IPS DF 19.7 (cell line): ENCODE measurements at regions not wholly inside any gene's neighbourhood (a gene's known extent, or its start where the extent isn't known, plus 50 kb on each side); places are given as distances from the start of the nearest gene placed in this dataset.
A peak's percentile ranks its signal among the peaks of the same experiment; 100 is the strongest.
"Not testable (repeated sequence)": the region's sequence is repeated elsewhere in the genome, so short reads cannot be mapped to it uniquely, and the experiment has no call there.

Experiments
- DNase-seq: peaks from one replicate; pipeline ENCODE4 v3.0.0-alpha.2; 2013; ENCODE audit warnings: low read depth, low spot score

GRCh38 chr5:93682471-93683404, 58.7 kb downstream of the POU5F2 start:
- not testable (repeated sequence) for DNase-seq

DNA sequence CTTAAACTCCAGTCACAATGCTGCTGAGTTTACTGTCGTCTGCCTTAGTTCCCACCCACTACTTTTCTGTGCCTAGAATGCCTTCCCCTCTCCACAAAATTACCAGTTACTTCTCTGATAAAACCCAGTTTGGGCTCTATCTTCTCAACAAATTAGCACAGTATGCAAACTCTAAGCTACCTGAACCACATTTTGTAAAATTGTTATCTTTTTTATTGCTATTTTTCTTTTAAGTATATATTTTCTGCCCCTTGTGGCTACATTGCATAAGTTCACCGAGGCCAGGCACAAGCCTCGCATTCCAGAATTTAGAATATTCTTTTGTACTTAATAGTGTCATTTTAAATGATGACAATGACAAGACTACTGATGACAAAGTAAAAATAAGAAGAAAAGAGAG, 60.0 kb downstream of the POU5F2 start:
- no peak for DNase-seq

DNA sequence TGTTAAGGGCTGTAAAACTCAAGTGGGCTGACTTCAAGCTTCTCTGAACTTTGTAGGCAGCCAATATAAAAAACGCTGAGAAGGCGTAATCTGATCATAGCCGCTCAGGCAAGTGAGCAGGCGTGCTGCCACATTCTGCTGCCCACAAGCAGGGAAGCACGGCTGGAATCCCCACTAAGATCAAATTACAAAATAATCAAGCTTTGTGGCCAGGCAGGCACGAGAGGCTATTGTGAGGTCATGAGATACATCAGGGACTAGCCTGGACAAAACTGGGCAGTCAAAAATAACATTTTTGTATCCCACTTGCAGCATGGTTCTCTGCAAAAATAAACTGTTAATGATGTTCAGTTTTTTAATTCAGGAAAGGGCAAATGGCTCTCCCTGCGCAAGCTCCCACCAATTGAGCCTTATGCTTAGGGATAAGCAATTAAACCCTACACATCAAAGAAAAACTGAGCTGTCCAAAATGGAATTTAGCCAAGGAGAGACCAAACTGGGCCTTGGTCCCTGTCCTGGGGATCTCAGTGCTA, 64.0 kb downstream of the POU5F2 start:
- DNase-seq = peak; percentile 23

GRCh38 chr5:93676704-93677103, 64.7 kb downstream of the POU5F2 start:
- no peak for DNase-seq

- no peak for DNase-seq
Measured at GRCh38 chr5:93675460-93676450, 65.6 kb downstream of the POU5F2 start.

- DNase-seq = no peak
Measured at GRCh38 chr5:93674866-93675459, 66.4 kb downstream of the POU5F2 start.

DNA sequence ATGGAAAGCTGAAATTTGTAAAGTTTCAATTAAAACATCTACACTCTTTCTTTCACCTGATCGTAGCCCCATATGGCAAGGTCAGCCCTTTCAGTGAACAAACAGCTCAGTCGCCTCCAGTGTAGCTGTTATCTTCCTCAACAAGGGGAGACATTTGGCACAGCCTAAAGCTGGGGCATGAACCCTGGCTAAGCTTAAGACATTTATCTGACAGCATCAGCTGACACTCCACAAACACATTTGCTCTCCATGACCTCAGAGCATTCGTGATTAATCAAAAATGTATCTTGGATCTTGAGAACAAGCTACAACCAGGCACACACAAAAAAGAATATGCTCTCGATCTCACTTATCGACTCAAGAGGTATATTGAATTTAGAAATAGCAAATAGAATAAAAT, 67.3 kb downstream of the POU5F2 start:
- DNase-seq = no peak

DNA sequence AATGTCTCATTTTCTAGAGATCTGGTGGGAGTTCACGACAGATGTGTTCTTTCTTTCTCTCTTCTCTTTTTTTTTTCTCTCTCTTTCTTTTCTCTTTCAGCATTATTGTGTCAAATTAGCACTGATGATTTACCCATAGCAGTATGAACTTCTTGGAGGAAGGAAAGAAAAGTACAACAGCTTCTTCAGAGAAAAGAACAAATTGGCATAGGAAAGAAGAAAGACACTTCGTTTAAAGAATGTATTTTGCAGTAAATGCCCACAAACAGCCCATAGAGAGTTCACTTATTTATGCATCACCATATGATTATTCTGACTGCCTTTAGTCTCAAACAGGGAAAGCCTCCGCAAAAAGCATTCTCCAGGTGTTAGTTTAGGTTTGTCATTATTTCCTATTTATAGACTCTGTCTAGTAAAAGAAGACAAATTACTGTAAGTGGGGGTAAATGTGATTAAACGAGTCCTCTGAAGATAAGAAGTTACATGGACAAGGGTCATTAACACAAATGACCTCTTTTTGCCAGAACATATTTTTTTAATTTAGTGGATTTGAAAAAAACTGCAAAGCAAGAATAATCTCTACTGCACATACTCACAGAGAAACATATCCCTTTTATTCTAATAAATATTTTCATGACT, 68.0 kb downstream of the POU5F2 start:
- no peak for DNase-seq

- DNase-seq = no peak
Measured at GRCh38 chr5:93665648-93666047, 75.8 kb downstream of the POU5F2 start.

GRCh38 chr5:93660677-93661076, 77.7 kb downstream of the NR2F1 start:
- DNase-seq = no peak

DNA sequence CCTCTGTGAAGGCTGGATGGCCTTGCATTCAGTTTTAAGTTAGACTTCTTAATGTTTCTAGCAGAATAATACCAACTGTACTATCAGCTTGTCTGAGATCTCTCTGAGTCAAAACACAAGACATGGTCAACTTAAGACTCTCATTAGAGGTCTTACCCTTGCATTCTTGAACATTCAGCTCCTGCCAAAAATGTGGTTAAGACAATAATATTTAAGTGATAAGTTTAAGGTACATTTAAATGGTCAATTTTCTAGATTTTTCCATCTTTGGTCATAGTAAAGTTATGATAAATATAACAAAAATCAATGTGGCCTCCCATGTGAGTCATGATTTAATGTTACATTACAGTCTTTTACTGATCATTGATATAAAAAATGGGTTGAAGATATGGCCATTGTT, 75.0 kb downstream of the NR2F1 start:
- DNase-seq = no peak

GRCh38 chr5:93654676-93655075, 71.7 kb downstream of the NR2F1 start:
- no peak for DNase-seq

GRCh38 chr5:93653716-93654115, 70.7 kb downstream of the NR2F1 start:
- no peak for DNase-seq

DNA sequence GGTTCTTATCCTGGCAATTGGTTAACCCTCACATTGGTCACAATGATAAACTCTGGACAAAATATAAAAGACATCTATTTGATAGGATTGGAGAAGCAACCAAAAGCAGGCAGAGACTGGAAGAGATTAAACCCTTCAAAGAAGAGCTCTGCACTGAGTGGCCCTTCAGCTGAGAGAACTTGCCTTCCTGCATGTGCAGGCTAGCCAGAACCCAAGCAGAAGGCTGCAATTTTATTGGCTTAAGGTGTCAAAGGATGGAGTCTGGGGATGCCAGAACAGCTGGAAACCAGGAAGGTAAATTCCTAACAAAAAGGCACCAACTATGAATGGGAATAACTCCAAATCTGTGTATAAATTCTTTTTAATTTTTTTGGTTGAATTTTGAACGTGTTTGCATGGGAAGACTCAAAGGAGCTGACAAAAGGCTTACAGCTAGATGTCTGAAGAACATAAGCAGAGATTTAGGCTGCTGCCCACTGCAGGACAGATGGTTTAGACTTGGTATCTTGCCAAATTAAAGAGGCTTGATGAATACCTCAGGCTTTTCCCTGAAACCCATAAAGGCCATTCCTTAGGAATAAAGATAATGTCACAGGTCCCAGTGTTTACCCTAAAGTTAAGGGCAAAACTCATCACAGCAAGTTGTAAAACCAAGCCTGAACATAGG, 66.3 kb downstream of the NR2F1 start:
- no peak for DNase-seq

DNA sequence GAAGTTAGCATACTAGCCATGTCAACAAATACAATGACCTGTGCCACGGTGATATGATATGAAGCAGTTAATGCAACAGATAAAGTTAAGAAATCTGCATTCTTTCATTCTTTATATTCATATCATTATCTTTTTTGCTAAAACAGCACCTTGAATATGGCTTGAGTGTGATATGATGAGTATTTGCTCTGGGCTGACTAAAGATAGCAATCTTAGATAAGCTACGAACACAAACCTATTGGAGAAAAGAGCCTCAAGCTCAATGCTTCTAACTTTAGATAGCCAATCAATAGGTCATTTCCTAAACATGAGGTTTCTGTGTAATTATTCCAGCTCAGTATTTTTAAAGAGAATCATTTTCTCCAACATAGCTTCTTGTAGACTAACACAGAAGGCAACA, 61.7 kb downstream of the NR2F1 start:
- DNase-seq = no peak
